A673 (cell line): ENCODE measurements at regions not wholly inside any gene's neighbourhood (a gene's known extent, or its start where the extent isn't known, plus 50 kb on each side); places are given as distances from the start of the nearest gene placed in this dataset.

Experiments
- BruUV-seq: library from RNA; stranded (reverse); fragments of 400-500 nt; replicated peaks from 2 replicates; lab custom pipeline; 2021; lab: Mats Ljungman, UMichigan
- CTCF ChIA-PET: fragments of 300-600 bp; sonication (Branson Sonifier 250); formaldehyde crosslinking; loops from one replicate; lab custom pipeline; 2022; ENCODE audit warnings: antibody characterized with exemption; lab: Charles Lee
- POLR2A ChIA-PET: fragments of 300-600 bp; sonication (Branson Sonifier 250); formaldehyde crosslinking; loops from one replicate; lab custom pipeline; 2022; ENCODE audit warnings: antibody characterized with exemption; ENCODE audit not compliant: low non-redundant PET; lab: Charles Lee
- DNase-seq: peaks from one replicate; pipeline ENCODE4 v3.0.0-alpha.2; 2015; ENCODE audit warnings: low spot score
- H3K27ac ChIP-seq: fragments of 200-600 bp; sonication (generic); 2 replicates; pipeline ENCODE4 v1.5.1; 2016; ENCODE audit warnings: mixed run types, low read depth, mild to moderate bottlenecking, mixed read lengths, antibody characterized with exemption, low read length; ENCODE audit not compliant: poor library complexity, severe bottlenecking
- H3K27me3 ChIP-seq: fragments of 200-600 bp; sonication (generic); replicated peaks from 2 replicates; pipeline ENCODE4 v1.6.1; 2017; ENCODE audit warnings: mixed run types, low read depth, mild to moderate bottlenecking, mixed read lengths, antibody characterized with exemption, low read length; ENCODE audit not compliant: insufficient read depth, poor library complexity
- H3K36me3 ChIP-seq: fragments of 200-600 bp; sonication (generic); 2 replicates; pipeline ENCODE4 v1.6.1; 2016; ENCODE audit warnings: mixed run types, mild to moderate bottlenecking, mixed read lengths, antibody characterized with exemption, low read length; ENCODE audit not compliant: insufficient read depth, poor library complexity, severe bottlenecking
- H3K4me1 ChIP-seq: fragments of 200-600 bp; sonication (generic); 2 replicates; pipeline ENCODE4 v1.6.1; 2017; ENCODE audit warnings: mixed run types, mild to moderate bottlenecking, mixed read lengths, antibody characterized with exemption, low read length; ENCODE audit not compliant: insufficient read depth, poor library complexity, severe bottlenecking
- H3K4me3 ChIP-seq: fragments of 200-600 bp; sonication (generic); 2 replicates; pipeline ENCODE4 v1.5.1; 2016; ENCODE audit warnings: low read depth, mixed run types, mild to moderate bottlenecking, mixed read lengths, low read length; ENCODE audit not compliant: poor library complexity, severe bottlenecking
- H3K9me3 ChIP-seq: fragments of 200-600 bp; sonication (generic); 2 replicates; pipeline ENCODE4 v1.6.1; 2016; ENCODE audit warnings: mixed run types, low read depth, mild to moderate bottlenecking, mixed read lengths, antibody characterized with exemption, low read length; ENCODE audit not compliant: poor library complexity, severe bottlenecking
- CTCF ChIP-seq: fragments of 300-800, 200-600 bp; sonication (generic); conservative IDR thresholded peaks from 2 replicates; pipeline ENCODE4 v1.5.1; 2017; ENCODE audit warnings: low read depth, mild to moderate bottlenecking, antibody characterized with exemption, low read length, moderate library complexity, mixed read lengths
- EZH2 ChIP-seq: fragments of 200-600 bp; sonication (generic); IDR thresholded peaks from 2 replicates; pipeline ENCODE4 v1.6.1; 2017; ENCODE audit warnings: borderline replicate concordance, low read depth, mild to moderate bottlenecking, mixed read lengths, antibody characterized with exemption, low read length; ENCODE audit not compliant: poor library complexity, severe bottlenecking
- intact Hi-C: fragments of 100-400 bp; cut with micrococcal nuclease; formaldehyde crosslinking; loops from one replicate; pipeline ENCODE4 v1.10.0; 2022; ENCODE audit not compliant: unreplicated experiment

- no peak for DNase-seq
- no TSS peak for BruUV-seq
- Histone ChIP-seq H3K9me3 (no peaks in the 10 kb centered on the region), H3K4me1 (peaks cover 3% of the 10 kb centered on the region), H3K27me3 (no peaks in the 10 kb centered on the region), H3K4me3 (no peak overlapping the region), H3K36me3 (no peaks in the 10 kb centered on the region), H3K27ac (no peak overlapping the region)
- intact Hi-C loops, result loop anchor here (10.0 kb wide), 1 partner anchor 96 kb away; no protein-coding TSS in a partner anchor
- no peak for TF ChIP-seq EZH2
- POLR2A ChIA-PET, result no interaction called here
- CTCF ChIA-PET, result no interaction called here
Observed at GRCh38 chr3:76938962-76939361, 100.9 kb upstream of the ROBO2 start.

GRCh38 chr3:76940181-76940770, 99.6 kb upstream of the ROBO2 start:
- Histone ChIP-seq H3K9me3 (no peaks in the 10 kb centered on the region), H3K4me3 (no peak overlapping the region), H3K27ac (no peak overlapping the region), H3K36me3 (no peaks in the 10 kb centered on the region), H3K27me3 (no peaks in the 10 kb centered on the region), H3K4me1 (no peaks in the 10 kb centered on the region)
- ChIA-PET CTCF (no interaction called here), POLR2A (no interaction called here)
- TF ChIP-seq EZH2 (no peak), CTCF (no peak)
- BruUV-seq, result no TSS peak
- intact Hi-C loops, result no loop called here
- DNase-seq, result no peak

GRCh38 chr3:76941376-76941775, 98.5 kb upstream of the ROBO2 start:
- intact Hi-C loops, result no loop called here
- ChIA-PET CTCF (no interaction called here), POLR2A (no interaction called here)
- Histone ChIP-seq H3K4me1 (no peaks in the 10 kb centered on the region), H3K36me3 (no peaks in the 10 kb centered on the region), H3K27me3 (no peaks in the 10 kb centered on the region), H3K9me3 (no peaks in the 10 kb centered on the region), H3K27ac (no peak overlapping the region), H3K4me3 (no peak overlapping the region)
- DNase-seq, result no peak
- TF ChIP-seq CTCF, result no peak
- no peak for TF ChIP-seq EZH2
- no TSS peak for BruUV-seq

GRCh38 chr3:76942101-76942500, 97.8 kb upstream of the ROBO2 start:
- intact Hi-C loops, result no loop called here
- no peaks in the 10 kb centered on the region for H3K9me3 ChIP-seq
- no peaks in the 10 kb centered on the region for H3K27me3 ChIP-seq
- no peaks in the 10 kb centered on the region for H3K36me3 ChIP-seq
- H3K4me3 ChIP-seq, result no peak overlapping the region
- DNase-seq, result no peak
- no TSS peak for BruUV-seq
- no peak overlapping the region for H3K27ac ChIP-seq
- H3K4me1 ChIP-seq, result no peaks in the 10 kb centered on the region
- TF ChIP-seq CTCF (no peak), EZH2 (no peak)
- POLR2A ChIA-PET, result no interaction called here
- CTCF ChIA-PET, result no interaction called here
